Heart right ventricle (tissue), 16 donors: ENCODE measurements at regions not wholly inside any gene's neighbourhood (a gene's known extent, or its start where the extent isn't known, plus 50 kb on each side); places are given as distances from the start of the nearest gene placed in this dataset.

ENCODE experiments used
- ATAC-seq, 8 donors: fragments of 200-7000 bp; cut with Tn5 transposase; one replicate each; pipeline ENCODE4 v1.9.1; 2020; ENCODE audit warnings: mild to moderate bottlenecking in 8 of 8, moderate library complexity in 8 of 8, moderate number of reproducible peaks in 1 of 8
- DNase-seq, 2 donors: peaks; one replicate each; pipeline ENCODE4 v3.0.0-alpha.2; 2020
- H3K27ac ChIP-seq, 10 donors: fragments of 200-600 bp; sonication (generic) in 2 of 10; one replicate each; pipeline versions ENCODE4 v1.5.0 to v1.8.0; 2020 to 2022; ENCODE audit warnings: mild to moderate bottlenecking in 3 of 10
- H3K27me3 ChIP-seq, 7 donors: fragments of 200-600 bp; one replicate each; pipeline ENCODE4 v1.8.0; 2021 to 2022; ENCODE audit warnings: mild to moderate bottlenecking in 2 of 7
- H3K36me3 ChIP-seq, 9 donors: fragments of 200-600 bp; sonication (generic) in 1 of 9; one replicate each; pipeline versions ENCODE4 v1.5.0 to v1.8.0; 2020 to 2022; ENCODE audit warnings: mild to moderate bottlenecking in 2 of 9
- H3K4me1 ChIP-seq, 9 donors: fragments of 200-600 bp; sonication (generic) in 1 of 9; one replicate each; pipeline versions ENCODE4 v1.5.0 to v1.8.0; 2020 to 2022; ENCODE audit warnings: mild to moderate bottlenecking in 4 of 9
- H3K4me3 ChIP-seq, 10 donors: fragments of 200-600 bp; sonication (generic) in 2 of 10; one replicate each; pipeline versions ENCODE4 v1.5.0 to v1.8.0; 2020 to 2022; ENCODE audit warnings: mild to moderate bottlenecking in 7 of 10, moderate library complexity in 2 of 10
- H3K9me3 ChIP-seq, 11 donors: fragments of 200-600 bp in 10 of 11; sonication (generic) in 2 of 11; one replicate each; pipeline versions ENCODE4 v1.5.0 to v1.8.0; 2013 to 2022; ENCODE audit warnings: mild to moderate bottlenecking in 2 of 11, control low read depth in 1 of 11, moderate library complexity in 1 of 11
- WGBS, 2 donors: extraction: QIAGEN DNeasy Blood & Tissue Kit; methylation state at CpG; one replicate each; pipeline ENCODE4 v1.1.7; 2013; ENCODE audit warnings: inconsistent platforms in 1 of 2; 5-methylcytosine and 5-hydroxymethylcytosine counted together
- intact Hi-C, 10 donors: fragments of 100-400 bp; cut with DNase I; formaldehyde crosslinking; loops; one replicate each; pipeline versions ENCODE4 v1.11.1 to v1.14.2; 2022
- TF ChIP-seq, protein P1 (sequence below), 9 donors: fragments of 200-600 bp; sonication (generic) in 2 of 9; IDR thresholded peaks; one replicate each; pipeline versions ENCODE4 v1.5.0 to v1.8.0; 2021 to 2022; ENCODE audit warnings: antibody characterized with exemption in 9 of 9, mild to moderate bottlenecking in 5 of 9, moderate library complexity in 1 of 9
- donor health status: Arrhythmogenic right ventricular cardiomyopathy.
- donor health status: ischemic (EF 13 %, LVEDD 7.1; RV severe dilation, severe dysfunction).
- donor health status: healthy with polysubstance abuse.
- donor health status: DM: no; HTN: yes; CAD: no.
- donor health status: DM: no; HTN: no; CAD: no.
- donor health status: ischemic (EF 25% LVEDD 6.9; RV normal size, moderate dysfunction).
- donor health status: ischemic (EF 25% LVEDD 5.7; RV mildly dilated, moderate dysfunction).
- donor health status: healthy.
- donor health status: DM: yes; HTN: yes; CAD: no.
- donor health status: Ischemic cardiomyopathy.
- donor health status: ischemic (EF 35%, LVEDD 5.7; RV mildly dilated, moderate dysfunction).
- donor health status: nonischemic (EF 11% LVEDD 7.7; RV severe dilation, severe dysfunction).
- donor health status: DM: yes; HTN: yes; CAD: no.
- donor health status: PGD.
- donor health status: ischemic (EF 29% LVEDD 5.4; RV normal size, mild dysfunction).
- donor health status: nonischemic (EF 23%, LVEDD 6.1; RV moderate dilation, normal function).

DNA sequence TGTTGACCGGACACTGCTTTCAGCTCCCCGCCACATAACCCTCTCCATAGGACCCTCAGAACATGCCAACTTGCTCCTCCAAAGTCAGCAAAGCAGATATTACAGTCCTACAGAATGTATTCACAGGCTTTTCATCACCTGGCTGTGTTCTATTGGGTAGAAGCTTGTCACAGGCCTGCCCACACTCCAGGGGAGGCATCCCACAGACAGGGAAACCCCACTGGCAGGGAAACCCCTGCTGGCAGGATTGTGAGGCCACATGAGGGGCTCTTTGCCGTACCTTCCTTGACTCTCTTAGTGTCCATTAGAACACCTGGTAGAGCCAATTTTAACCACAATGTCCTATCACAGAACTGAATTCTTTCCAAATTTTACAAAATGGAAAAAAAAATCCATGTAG lies 344.2 kb upstream of the MGMT start:
- H3K9me3 ChIP-seq: peaks cover 0 to 10% (median 4%) of the 10 kb centered on the region in 11 donors
- WGBS, 2 donors: 85 to 91% methylated on average over 3 of the region's 3 CpGs
- intact Hi-C loops: no loop called here
- H3K4me1 ChIP-seq: peaks cover 0 to 9% (median 0%) of the 10 kb centered on the region in 9 donors
- H3K27me3 ChIP-seq: peaks cover 0 to 3% (median 0%) of the 10 kb centered on the region in 7 donors
- no peaks in the 10 kb centered on the region for H3K36me3 ChIP-seq
- TF ChIP-seq, protein P1, sequence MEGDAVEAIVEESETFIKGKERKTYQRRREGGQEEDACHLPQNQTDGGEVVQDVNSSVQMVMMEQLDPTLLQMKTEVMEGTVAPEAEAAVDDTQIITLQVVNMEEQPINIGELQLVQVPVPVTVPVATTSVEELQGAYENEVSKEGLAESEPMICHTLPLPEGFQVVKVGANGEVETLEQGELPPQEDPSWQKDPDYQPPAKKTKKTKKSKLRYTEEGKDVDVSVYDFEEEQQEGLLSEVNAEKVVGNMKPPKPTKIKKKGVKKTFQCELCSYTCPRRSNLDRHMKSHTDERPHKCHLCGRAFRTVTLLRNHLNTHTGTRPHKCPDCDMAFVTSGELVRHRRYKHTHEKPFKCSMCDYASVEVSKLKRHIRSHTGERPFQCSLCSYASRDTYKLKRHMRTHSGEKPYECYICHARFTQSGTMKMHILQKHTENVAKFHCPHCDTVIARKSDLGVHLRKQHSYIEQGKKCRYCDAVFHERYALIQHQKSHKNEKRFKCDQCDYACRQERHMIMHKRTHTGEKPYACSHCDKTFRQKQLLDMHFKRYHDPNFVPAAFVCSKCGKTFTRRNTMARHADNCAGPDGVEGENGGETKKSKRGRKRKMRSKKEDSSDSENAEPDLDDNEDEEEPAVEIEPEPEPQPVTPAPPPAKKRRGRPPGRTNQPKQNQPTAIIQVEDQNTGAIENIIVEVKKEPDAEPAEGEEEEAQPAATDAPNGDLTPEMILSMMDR (IDR thresholded peaks at IDR 0.05): no peak
- no peak overlapping the region for H3K4me3 ChIP-seq
- no peak for DNase-seq
- H3K27ac ChIP-seq: no peak overlapping the region
- no peak for ATAC-seq

DNA sequence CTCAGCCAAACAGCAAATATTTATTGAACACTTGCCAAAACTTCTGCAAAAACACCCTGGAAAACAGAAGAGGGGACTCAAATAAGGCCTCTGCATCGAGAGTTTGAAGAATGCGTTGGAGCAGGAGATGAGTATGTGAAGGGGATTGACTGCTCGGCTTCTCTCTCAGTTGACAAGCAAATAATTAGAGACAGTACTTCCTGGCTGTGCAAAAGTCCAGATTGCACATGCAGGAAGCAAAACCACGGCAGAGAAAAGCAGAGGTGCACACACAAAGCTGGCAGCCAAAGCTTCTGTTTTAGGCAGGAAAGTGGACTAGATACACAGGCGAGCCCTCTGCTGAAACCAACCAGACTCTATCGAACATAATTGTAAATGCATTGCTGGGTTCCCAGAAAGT lies 343.6 kb upstream of the MGMT start:
- no peak for ATAC-seq
- Histone ChIP-seq H3K4me3 (no peak overlapping the region), H3K27me3 (peaks cover 0 to 3% (median 0%) of the 10 kb centered on the region in 7 donors), H3K4me1 (peaks cover 0 to 9% (median 0%) of the 10 kb centered on the region in 9 donors), H3K36me3 (no peaks in the 10 kb centered on the region), H3K9me3 (peaks cover 0 to 10% (median 4%) of the 10 kb centered on the region in 11 donors), H3K27ac (no peak overlapping the region)
- intact Hi-C loops: no loop called here
- 52 to 59% methylated on average over 6 of the region's 6 CpGs for WGBS, 2 donors
- DNase-seq: no peak
- TF ChIP-seq, protein P1 (IDR thresholded peaks at IDR 0.05): no peak

DNA sequence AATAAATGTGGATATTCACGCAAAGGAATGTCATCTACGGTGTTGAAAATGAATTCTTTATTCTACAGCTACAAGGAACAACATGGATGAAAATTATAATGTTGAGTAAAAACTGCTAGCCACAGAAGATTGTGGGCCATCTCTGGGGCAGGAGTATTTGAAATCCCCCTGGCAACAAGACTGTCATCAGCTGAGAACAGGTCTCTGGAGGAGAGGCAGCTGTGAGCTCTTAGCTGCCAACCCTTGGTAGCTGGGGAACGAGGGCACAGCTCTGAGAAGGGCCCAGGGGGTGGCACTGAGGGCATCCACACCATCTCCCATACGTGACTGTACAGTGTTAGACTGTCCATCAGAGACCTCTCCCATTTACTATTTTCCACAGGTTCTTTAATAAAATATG lies 340.1 kb upstream of the MGMT start:
- ATAC-seq: no peak
- no peak for DNase-seq
- no peak overlapping the region for H3K27ac ChIP-seq
- H3K36me3 ChIP-seq: no peaks in the 10 kb centered on the region
- H3K27me3 ChIP-seq: peaks cover 0 to 16% (median 0%) of the 10 kb centered on the region in 7 donors
- intact Hi-C loops: no loop called here
- H3K9me3 ChIP-seq: peaks cover 0 to 10% (median 4%) of the 10 kb centered on the region in 11 donors
- H3K4me3 ChIP-seq: no peak overlapping the region
- WGBS, 2 donors: 84 to 85% methylated on average over 4 of the region's 4 CpGs
- peaks cover 0 to 9% (median 0%) of the 10 kb centered on the region in 9 donors for H3K4me1 ChIP-seq
- TF ChIP-seq, protein P1 (IDR thresholded peaks at IDR 0.05): no peak

DNA sequence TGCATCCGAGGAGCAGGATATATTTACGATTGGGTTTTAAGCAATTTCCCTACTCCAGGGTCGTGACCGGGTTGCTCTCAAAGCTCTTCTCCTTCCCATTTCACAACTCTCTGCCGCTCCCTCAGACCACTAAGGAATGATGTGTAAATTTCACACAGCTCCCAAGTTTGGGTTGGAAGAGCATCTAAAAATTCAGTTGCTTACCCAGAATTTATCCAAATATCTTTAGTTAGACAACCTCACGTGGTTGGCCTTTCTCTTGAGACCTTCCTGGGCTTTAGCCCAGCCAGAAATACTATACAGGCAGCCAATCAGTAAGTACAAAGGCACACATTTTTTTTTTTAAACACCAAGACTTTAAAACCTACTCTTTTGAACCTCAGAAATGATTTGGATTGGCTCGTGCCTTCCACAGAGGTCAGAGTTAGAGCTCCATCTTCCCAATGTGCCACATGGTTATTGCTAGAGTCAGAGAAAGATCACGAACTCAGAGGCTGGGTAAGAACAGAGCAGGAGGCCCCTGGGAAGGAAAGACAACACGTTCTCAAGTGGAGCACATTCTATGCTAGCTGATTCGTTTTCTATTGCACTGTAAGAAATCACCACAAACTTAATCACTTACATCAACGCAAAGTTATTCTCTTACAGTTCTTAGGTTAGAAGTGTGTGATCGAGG lies 335.4 kb upstream of the MGMT start:
- Histone ChIP-seq H3K36me3 (no peaks in the 10 kb centered on the region), H3K27me3 (peaks cover 0 to 31% (median 0%) of the 10 kb centered on the region in 7 donors), H3K9me3 (no peaks in the 10 kb centered on the region), H3K4me1 (no peaks in the 10 kb centered on the region), H3K27ac (no peak overlapping the region), H3K4me3 (no peak overlapping the region)
- TF ChIP-seq, protein P1 (IDR thresholded peaks at IDR 0.05): no peak
- DNase-seq: peak in 1 of 2 donors; percentile 11
- intact Hi-C loops: no loop called here
- 66 to 69% methylated on average over 12 of the region's 12 CpGs for WGBS, 2 donors
- peak in 6 of 8 donors; percentile 48 to 78 (median 60) for ATAC-seq
